ENCODE measurements at regions not wholly inside any gene's neighbourhood (a gene's known extent, or its start where the extent isn't known, plus 50 kb on each side); places are given as distances from the start of the nearest gene placed in this dataset.

DNA sequence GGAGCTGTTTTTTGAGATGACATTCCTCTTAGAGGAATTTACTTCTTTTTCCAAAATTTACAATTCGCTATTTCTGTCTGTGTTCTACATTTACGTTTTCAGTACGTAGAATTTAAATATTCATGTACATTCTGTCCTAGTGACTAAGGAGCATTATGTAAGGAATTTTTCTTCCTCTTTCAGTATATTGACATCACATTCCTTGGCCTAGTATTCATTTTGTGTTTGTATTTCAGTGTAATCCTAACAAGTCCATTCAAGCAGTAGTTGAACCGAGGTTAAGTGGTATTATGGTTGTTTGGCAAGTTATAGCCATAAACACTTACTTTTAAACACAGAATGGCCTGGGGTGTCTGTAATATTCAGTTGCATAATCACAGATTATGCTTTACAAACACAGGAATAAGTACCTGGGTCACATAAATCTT, 465.2 kb downstream of the PCNX1 start:
- H3K9me3 Mint-ChIP-seq = peaks cover 5% of the 10 kb centered on the region
- peak overlapping the region; percentile 7 for H3K4me3 Mint-ChIP-seq
- peak overlapping the region; percentile 3 for H3K27ac Mint-ChIP-seq

DNA sequence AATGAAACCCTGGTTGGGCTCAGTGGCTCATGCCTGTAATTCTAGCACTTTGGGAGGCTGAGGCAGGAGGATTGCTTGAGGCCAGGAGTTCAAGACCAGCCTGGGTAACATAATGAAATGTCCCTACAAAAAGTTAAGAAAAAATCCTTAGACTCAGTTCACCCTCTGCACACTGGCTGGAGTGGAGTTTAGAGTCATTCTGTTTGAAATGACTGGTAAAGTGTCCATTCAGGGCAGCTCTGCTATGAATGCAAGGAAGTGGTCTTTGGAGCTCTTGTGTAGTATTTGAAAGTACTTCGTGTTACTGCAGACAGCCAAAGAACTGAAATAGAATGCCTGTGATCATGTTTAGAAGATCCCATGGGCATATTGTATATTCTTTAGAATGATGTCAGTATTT, 466.5 kb downstream of the PCNX1 start:
- H3K9me3 Mint-ChIP-seq = peaks cover 16% of the 10 kb centered on the region
- peaks cover 37% of the 10 kb centered on the region for H3K4me1 Mint-ChIP-seq (ENCODE audit: low read depth)
- no peak overlapping the region for H3K4me3 Mint-ChIP-seq
- H3K27me3 Mint-ChIP-seq (ENCODE audit: low read depth) = no peaks in the 10 kb centered on the region
- H3K36me3 Mint-ChIP-seq (ENCODE audit: low read depth) = peaks cover 28% of the 10 kb centered on the region
- no peak overlapping the region for H3K27ac Mint-ChIP-seq

More for the DNA sequence above, 465.2 kb downstream of the PCNX1 start:
- H3K27me3 Mint-ChIP-seq (ENCODE audit: low read depth) = no peaks in the 10 kb centered on the region
- H3K36me3 Mint-ChIP-seq (ENCODE audit: low read depth) = peaks cover 23% of the 10 kb centered on the region
- H3K4me1 Mint-ChIP-seq (ENCODE audit: low read depth) = peaks cover 26% of the 10 kb centered on the region

DNA sequence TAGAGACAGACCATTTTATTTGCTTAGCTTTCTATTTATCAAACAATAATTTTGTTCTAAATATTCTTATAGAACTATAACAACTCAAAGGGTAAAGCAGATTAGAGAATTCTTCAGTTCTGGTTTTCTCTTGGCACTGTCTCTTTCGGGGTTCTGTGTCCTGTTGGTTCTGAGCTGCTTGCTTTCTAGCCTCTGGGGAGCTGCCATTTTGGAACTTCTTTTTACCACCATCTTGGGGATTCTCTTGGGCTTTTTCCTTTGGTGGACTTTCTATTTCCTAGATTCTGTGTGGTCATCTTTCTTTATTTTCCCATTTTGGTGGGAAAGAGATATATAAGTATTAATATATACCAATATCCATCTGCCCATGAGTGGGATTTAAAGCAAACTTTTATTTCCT, 467.7 kb downstream of the PCNX1 start:
- H3K4me1 Mint-ChIP-seq (ENCODE audit: low read depth) = peaks cover 41% of the 10 kb centered on the region
- H3K27me3 Mint-ChIP-seq (ENCODE audit: low read depth) = no peaks in the 10 kb centered on the region
- peaks cover 19% of the 10 kb centered on the region for H3K9me3 Mint-ChIP-seq
- no peak overlapping the region for H3K4me3 Mint-ChIP-seq
- no peak overlapping the region for H3K27ac Mint-ChIP-seq
- H3K36me3 Mint-ChIP-seq (ENCODE audit: low read depth) = peaks cover 34% of the 10 kb centered on the region

GRCh38 chr14:71377099-71377498, 469.8 kb downstream of the PCNX1 start:
- H3K4me3 Mint-ChIP-seq = no peak overlapping the region

DNA sequence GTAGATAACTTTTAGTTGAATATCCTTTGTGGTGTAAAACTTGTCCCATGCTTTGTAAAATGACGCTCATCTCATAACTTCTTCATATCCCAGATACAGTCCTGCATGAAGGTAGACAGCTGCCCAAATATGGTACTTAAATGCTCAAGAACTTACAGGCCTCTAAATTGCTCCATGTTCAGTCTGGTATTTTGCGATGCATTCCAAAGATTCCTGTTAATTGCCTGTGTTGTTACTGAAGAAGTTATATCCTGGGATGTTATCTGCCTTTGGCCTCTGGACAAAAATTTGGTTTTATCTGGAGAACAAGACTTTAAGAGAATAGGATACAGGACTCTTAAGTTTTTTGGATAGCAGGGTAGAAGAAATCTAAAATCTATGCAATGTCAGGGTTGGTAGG, 473.0 kb downstream of the PCNX1 start:
- Mint-ChIP-seq H3K4me1 (ENCODE audit: low read depth) (peaks cover 20% of the 10 kb centered on the region), H3K27ac (no peak overlapping the region), H3K4me3 (no peak overlapping the region)

More at GRCh38 chr14:71377099-71377498, 469.8 kb downstream of the PCNX1 start:
- Mint-ChIP-seq H3K9me3 (peaks cover 19% of the 10 kb centered on the region), H3K27ac (no peak overlapping the region), H3K36me3 (ENCODE audit: low read depth) (peaks cover 37% of the 10 kb centered on the region), H3K27me3 (ENCODE audit: low read depth) (no peaks in the 10 kb centered on the region), H3K4me1 (ENCODE audit: low read depth) (peaks cover 29% of the 10 kb centered on the region)

DNA sequence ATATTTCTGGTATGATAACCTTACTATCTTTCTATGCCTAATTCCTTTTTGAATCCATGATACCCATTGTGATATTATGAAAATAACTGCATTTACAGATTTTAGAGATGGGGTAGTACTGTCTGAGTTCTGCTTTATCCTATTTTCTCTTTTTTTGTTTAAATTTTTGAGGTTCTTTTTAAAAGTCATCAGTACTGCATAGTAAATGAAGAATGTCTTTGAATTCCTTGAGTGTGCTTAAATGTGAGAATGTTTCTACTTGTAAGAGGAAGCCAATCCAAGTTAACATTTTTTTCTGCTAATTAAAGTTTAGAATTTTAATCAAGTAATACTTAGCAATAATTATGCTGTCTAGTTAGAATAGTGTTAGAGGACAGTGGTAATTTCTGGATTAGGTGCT, 474.6 kb downstream of the PCNX1 start:
- Mint-ChIP-seq H3K27me3 (ENCODE audit: low read depth) (no peaks in the 10 kb centered on the region), H3K4me1 (ENCODE audit: low read depth) (peaks cover 20% of the 10 kb centered on the region), H3K27ac (no peak overlapping the region)

More for the DNA sequence above, 473.0 kb downstream of the PCNX1 start:
- H3K36me3 Mint-ChIP-seq (ENCODE audit: low read depth) = peaks cover 37% of the 10 kb centered on the region
- H3K27me3 Mint-ChIP-seq (ENCODE audit: low read depth) = no peaks in the 10 kb centered on the region
- H3K9me3 Mint-ChIP-seq = peaks cover 13% of the 10 kb centered on the region

DNA sequence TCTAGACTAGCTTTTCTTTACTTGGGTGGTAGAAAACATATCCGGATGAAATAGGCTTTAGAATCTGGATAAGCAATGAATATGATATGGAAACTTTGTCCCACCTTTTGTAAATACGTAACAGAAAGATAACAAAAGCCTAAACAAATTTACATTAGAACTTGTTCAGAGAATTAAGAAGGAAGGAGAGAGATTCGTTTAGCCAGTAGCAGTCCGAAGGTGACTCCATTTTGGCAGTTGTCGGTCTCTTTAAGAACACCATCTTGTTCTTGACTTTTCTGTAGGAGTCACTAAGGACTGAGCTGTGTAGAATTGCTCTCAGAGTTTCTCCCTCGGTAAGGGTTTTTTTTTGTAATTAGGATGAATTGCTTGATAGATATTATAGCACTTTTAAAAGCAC, 475.1 kb downstream of the PCNX1 start:
- no peak overlapping the region for H3K4me3 Mint-ChIP-seq
- no peak overlapping the region for H3K27ac Mint-ChIP-seq

More for the DNA sequence above, 474.6 kb downstream of the PCNX1 start:
- Mint-ChIP-seq H3K36me3 (ENCODE audit: low read depth) (peaks cover 33% of the 10 kb centered on the region), H3K9me3 (peaks cover 13% of the 10 kb centered on the region), H3K4me3 (no peak overlapping the region)

DNA sequence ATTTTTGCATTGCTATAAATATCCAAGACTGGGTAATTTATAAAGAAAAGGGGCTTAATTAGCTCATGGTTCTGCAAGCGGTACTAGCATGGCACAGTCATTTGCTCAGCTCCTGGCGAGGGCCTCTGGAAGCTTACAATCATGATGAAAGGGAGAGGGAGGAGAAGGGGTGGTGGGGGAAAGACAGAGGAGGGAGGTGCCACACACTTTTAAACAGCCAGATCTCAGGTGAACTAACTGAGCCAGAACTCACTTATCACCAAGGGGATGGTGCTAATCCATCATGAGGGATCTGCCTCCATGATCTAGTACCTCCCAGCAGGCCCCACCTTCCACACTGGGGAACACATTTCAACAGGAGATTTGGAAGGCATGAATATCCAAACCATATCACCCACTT, 476.3 kb downstream of the PCNX1 start:
- no peaks in the 10 kb centered on the region for H3K27me3 Mint-ChIP-seq (ENCODE audit: low read depth)
- H3K4me3 Mint-ChIP-seq = no peak overlapping the region
- H3K4me1 Mint-ChIP-seq (ENCODE audit: low read depth) = peaks cover 12% of the 10 kb centered on the region
- no peak overlapping the region for H3K27ac Mint-ChIP-seq
- H3K9me3 Mint-ChIP-seq = peaks cover 5% of the 10 kb centered on the region
- peaks cover 25% of the 10 kb centered on the region for H3K36me3 Mint-ChIP-seq (ENCODE audit: low read depth)

More for the DNA sequence above, 475.1 kb downstream of the PCNX1 start:
- Mint-ChIP-seq H3K27me3 (ENCODE audit: low read depth) (no peaks in the 10 kb centered on the region), H3K4me1 (ENCODE audit: low read depth) (peaks cover 20% of the 10 kb centered on the region), H3K9me3 (peaks cover 13% of the 10 kb centered on the region), H3K36me3 (ENCODE audit: low read depth) (peaks cover 33% of the 10 kb centered on the region)

GRCh38 chr14:71384007-71384845, 477.0 kb downstream of the PCNX1 start:
- H3K36me3 Mint-ChIP-seq (ENCODE audit: low read depth) = peaks cover 21% of the 10 kb centered on the region
- no peaks in the 10 kb centered on the region for H3K9me3 Mint-ChIP-seq
- peaks cover 10% of the 10 kb centered on the region for H3K4me1 Mint-ChIP-seq (ENCODE audit: low read depth)
- no peak overlapping the region for H3K4me3 Mint-ChIP-seq
- no peak overlapping the region for H3K27ac Mint-ChIP-seq
- H3K27me3 Mint-ChIP-seq (ENCODE audit: low read depth) = no peaks in the 10 kb centered on the region

DNA sequence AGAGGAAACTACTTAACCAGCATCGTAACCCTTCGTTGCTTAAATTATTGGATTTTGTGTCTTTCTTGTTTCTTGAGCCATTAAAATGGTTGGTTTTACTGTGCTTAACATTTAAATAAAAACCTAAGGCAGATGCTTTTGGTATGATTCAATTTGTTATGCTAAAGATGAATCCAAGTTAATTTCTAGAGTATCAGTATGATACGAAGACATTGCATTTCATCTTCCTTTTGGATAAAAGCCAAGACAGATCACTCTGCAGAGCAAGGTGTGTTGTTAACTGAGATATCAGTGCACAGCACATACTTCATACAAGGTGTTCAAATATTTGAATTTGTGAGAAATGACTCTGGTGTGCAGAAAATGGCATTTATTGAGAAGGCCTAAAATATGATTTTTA, 480.5 kb downstream of the PCNX1 start:
- Mint-ChIP-seq H3K27me3 (ENCODE audit: low read depth) (no peaks in the 10 kb centered on the region), H3K9me3 (no peaks in the 10 kb centered on the region), H3K4me1 (ENCODE audit: low read depth) (peaks cover 14% of the 10 kb centered on the region), H3K27ac (no peak overlapping the region), H3K36me3 (ENCODE audit: low read depth) (peaks cover 12% of the 10 kb centered on the region), H3K4me3 (no peak overlapping the region)

DNA sequence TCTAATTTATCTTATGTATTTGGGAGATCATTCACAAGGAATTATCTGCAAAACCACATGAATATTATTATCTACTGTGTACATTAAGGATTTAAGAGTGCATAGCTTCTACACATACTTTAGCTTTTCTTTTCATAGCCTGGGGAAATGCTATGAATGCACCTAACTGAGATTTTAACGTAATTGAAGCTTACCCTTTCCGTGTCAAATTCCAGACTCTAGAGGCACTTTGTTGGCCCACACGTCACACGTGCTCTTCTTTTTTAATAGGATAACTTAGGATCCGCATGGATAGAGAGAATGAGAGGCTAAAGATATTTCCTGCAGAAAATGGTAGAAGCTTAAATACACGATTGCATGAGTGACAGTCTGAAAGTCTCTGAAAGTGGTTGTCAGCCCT, 481.1 kb downstream of the PCNX1 start:
- H3K27me3 Mint-ChIP-seq (ENCODE audit: low read depth) = no peaks in the 10 kb centered on the region
- H3K9me3 Mint-ChIP-seq = no peaks in the 10 kb centered on the region
- H3K4me1 Mint-ChIP-seq (ENCODE audit: low read depth) = peaks cover 14% of the 10 kb centered on the region
- H3K4me3 Mint-ChIP-seq = no peak overlapping the region
- no peak overlapping the region for H3K27ac Mint-ChIP-seq
- peaks cover 12% of the 10 kb centered on the region for H3K36me3 Mint-ChIP-seq (ENCODE audit: low read depth)

GRCh38 chr14:71388862-71389261, 481.6 kb downstream of the PCNX1 start:
- no peaks in the 10 kb centered on the region for H3K27me3 Mint-ChIP-seq (ENCODE audit: low read depth)
- peaks cover 10% of the 10 kb centered on the region for H3K36me3 Mint-ChIP-seq (ENCODE audit: low read depth)
- H3K9me3 Mint-ChIP-seq = no peaks in the 10 kb centered on the region
- no peak overlapping the region for H3K4me3 Mint-ChIP-seq
- H3K27ac Mint-ChIP-seq = peak overlapping the region; percentile 38
- peaks cover 13% of the 10 kb centered on the region for H3K4me1 Mint-ChIP-seq (ENCODE audit: low read depth)

DNA sequence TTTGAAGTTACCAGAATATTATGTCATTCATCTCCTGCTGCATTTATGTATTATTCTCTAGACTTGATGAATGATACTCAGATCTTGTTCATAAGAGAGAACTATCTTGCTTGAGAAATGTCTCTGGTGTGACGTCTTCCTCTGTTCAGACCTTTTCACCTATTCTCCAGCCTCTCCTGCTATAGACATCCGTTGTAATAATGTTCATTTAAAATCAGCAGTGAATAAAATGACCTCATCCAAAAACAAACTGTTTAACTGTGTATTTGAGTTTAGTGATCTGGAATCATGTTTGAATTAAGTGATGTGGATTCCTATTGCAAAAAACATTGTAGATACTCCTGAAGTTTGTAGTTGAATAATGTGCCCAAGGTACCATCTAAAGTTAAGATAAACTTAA, 487.1 kb downstream of the PCNX1 start:
- no peaks in the 10 kb centered on the region for H3K27me3 Mint-ChIP-seq (ENCODE audit: low read depth)
- peaks cover 30% of the 10 kb centered on the region for H3K4me1 Mint-ChIP-seq (ENCODE audit: low read depth)
- no peak overlapping the region for H3K27ac Mint-ChIP-seq
- no peaks in the 10 kb centered on the region for H3K9me3 Mint-ChIP-seq
- peaks cover 5% of the 10 kb centered on the region for H3K36me3 Mint-ChIP-seq (ENCODE audit: low read depth)
- no peak overlapping the region for H3K4me3 Mint-ChIP-seq

DNA sequence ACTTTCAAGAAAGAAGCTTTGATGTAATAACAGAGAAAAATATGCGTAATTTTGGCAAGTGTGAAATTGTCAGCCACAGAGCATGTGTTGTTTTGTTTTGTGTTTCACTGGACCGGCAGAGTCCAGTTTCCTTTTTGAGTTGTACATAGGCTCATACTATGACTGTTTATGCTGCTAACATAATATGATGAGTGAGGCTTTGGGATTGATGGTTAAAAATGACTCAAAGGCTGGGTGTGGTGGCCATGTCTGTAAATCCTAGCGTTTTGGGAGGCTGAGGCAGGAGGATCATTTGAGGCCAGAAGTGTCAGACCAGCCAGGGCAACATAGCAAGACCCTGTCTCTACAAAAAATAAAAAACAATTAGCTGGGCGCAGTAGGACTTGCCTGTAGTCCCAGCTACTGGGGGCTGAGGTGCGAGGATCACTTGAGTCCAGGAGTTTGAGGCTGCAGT, 487.9 kb downstream of the PCNX1 start:
- Mint-ChIP-seq H3K27ac (peak overlapping the region; percentile 46), H3K4me3 (no peak overlapping the region), H3K4me1 (ENCODE audit: low read depth) (peaks cover 31% of the 10 kb centered on the region), H3K9me3 (no peaks in the 10 kb centered on the region), H3K36me3 (ENCODE audit: low read depth) (peaks cover 5% of the 10 kb centered on the region), H3K27me3 (ENCODE audit: low read depth) (no peaks in the 10 kb centered on the region)

GRCh38 chr14:71395636-71396035, 488.4 kb downstream of the PCNX1 start:
- Mint-ChIP-seq H3K4me1 (ENCODE audit: low read depth) (peaks cover 34% of the 10 kb centered on the region), H3K27me3 (ENCODE audit: low read depth) (no peaks in the 10 kb centered on the region), H3K27ac (no peak overlapping the region), H3K9me3 (no peaks in the 10 kb centered on the region), H3K36me3 (ENCODE audit: low read depth) (peaks cover 5% of the 10 kb centered on the region), H3K4me3 (no peak overlapping the region)
